Cardiac muscle cell (in vitro differentiated cells and primary cell): ENCODE measurements at regions not wholly inside any gene's neighbourhood (a gene's known extent, or its start where the extent isn't known, plus 50 kb on each side); places are given as distances from the start of the nearest gene placed in this dataset.
A peak's percentile ranks its signal among the peaks of the same experiment; 100 is the strongest.
"Not testable (repeated sequence)": the region's sequence is repeated elsewhere in the genome, so short reads cannot be mapped to it uniquely, and the experiment has no call there.

Source experiments
- DNase-seq, 2 donors: peaks; one replicate each; pipeline versions ENCODE4 v3.0.0 to v3.0.0-alpha.2; 2010 to 2017; ENCODE audit warnings: low read depth in 1 of 2, low spot score in 1 of 2
- H3K27ac ChIP-seq: fragments of 200-600 bp; sonication (generic); 2 replicates; pipeline ENCODE4 v1.5.1; 2016
- H3K27me3 ChIP-seq: fragments of 200-600 bp; sonication (generic); 2 replicates; pipeline ENCODE4 v1.6.0; 2016; ENCODE audit warnings: control low read depth
- H3K36me3 ChIP-seq: fragments of 200-600 bp; sonication (generic); 2 replicates; pipeline ENCODE4 v1.5.1; 2016; ENCODE audit warnings: control low read depth
- H3K4me1 ChIP-seq: fragments of 200-600 bp; sonication (generic); 2 replicates; pipeline ENCODE4 v1.8.1; 2017; ENCODE audit warnings: low read depth, mild to moderate bottlenecking, mixed run types
- H3K4me3 ChIP-seq: fragments of 200-600 bp; sonication (generic); 2 replicates; pipeline ENCODE4 v1.5.1; 2016; ENCODE audit warnings: mild to moderate bottlenecking
- H3K9me3 ChIP-seq: fragments of 200-600 bp; sonication (generic); 2 replicates; pipeline ENCODE4 v1.5.1; 2017; ENCODE audit warnings: low read depth, mild to moderate bottlenecking, control low read depth
- CTCF ChIP-seq: IDR thresholded peaks from 2 replicates; pipeline ENCODE4 v1.5.1; 2012; ENCODE audit warnings: low read depth, mild to moderate bottlenecking, low read length

DNA sequence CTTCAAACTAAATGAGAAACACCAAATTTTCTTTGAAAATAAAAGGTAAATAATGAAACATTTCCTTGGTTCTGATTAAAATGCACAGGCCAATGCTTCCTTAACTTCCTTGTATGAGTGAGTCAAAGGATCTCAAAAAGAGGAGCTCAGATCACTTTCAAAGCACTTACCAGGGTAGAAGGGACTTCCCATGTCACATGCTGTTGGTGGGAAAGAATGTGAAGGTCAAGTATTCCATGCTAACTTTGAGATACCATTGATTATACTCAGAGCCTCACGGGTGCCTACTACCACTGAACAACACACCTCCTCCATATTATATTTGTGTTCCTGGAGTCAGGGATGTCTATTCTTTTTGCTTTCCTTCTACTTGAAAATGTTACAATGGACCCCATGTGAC, 233.5 kb upstream of the KIAA1217 start:
- no peaks in the 10 kb centered on the region for H3K27me3 ChIP-seq
- no peak for TF ChIP-seq CTCF
- H3K4me3 ChIP-seq = no peak overlapping the region
- no peaks in the 10 kb centered on the region for H3K9me3 ChIP-seq
- H3K4me1 ChIP-seq = peaks cover 27% of the 10 kb centered on the region
- H3K36me3 ChIP-seq = no peaks in the 10 kb centered on the region
- peak overlapping the region; percentile 94 for H3K27ac ChIP-seq
- DNase-seq = peak in 1 of 2 donors; percentile 53

- Histone ChIP-seq H3K27ac (peak overlapping the region; percentile 94), H3K4me3 (no peak overlapping the region), H3K4me1 (peaks cover 33% of the 10 kb centered on the region), H3K36me3 (no peaks in the 10 kb centered on the region), H3K27me3 (no peaks in the 10 kb centered on the region), H3K9me3 (no peaks in the 10 kb centered on the region)
- TF ChIP-seq CTCF = no peak
- no peak for DNase-seq
These were observed 232.7 kb upstream of the KIAA1217 start for GRCh38 chr10:23976275-23976674.

DNA sequence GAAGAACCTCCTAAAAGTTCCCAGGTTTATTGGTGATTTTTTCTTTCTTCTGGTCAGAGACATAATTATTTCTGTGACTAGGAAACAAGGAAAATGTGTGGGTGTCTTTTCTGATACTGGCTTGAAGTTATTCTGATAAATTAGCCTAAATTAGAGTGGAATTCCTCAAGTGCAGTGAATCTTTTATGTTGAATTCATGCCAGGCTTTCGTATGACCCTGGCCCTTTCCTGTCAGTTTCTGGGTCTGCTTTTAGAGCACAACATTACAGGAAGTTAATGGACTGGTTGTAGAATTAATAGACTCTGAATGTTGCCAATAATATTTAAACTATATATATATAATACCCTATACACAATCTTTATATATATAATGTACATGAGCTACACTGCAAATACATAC, 230.6 kb upstream of the KIAA1217 start:
- Histone ChIP-seq H3K36me3 (no peaks in the 10 kb centered on the region), H3K4me3 (no peak overlapping the region), H3K9me3 (no peaks in the 10 kb centered on the region), H3K4me1 (peaks cover 33% of the 10 kb centered on the region), H3K27me3 (no peaks in the 10 kb centered on the region), H3K27ac (no peak overlapping the region)
- TF ChIP-seq CTCF = no peak
- DNase-seq = no peak

- Histone ChIP-seq H3K27me3 (no peaks in the 10 kb centered on the region), H3K4me1 (peaks cover 27% of the 10 kb centered on the region), H3K9me3 (no peaks in the 10 kb centered on the region), H3K4me3 (no peak overlapping the region), H3K36me3 (no peaks in the 10 kb centered on the region), H3K27ac (no peak overlapping the region)
- TF ChIP-seq CTCF = no peak
- peak in 1 of 2 donors; percentile 23 for DNase-seq
These were observed 228.8 kb upstream of the KIAA1217 start for GRCh38 chr10:23980094-23980493.

GRCh38 chr10:23981520-23982309, 227.2 kb upstream of the KIAA1217 start:
- H3K9me3 ChIP-seq = no peaks in the 10 kb centered on the region
- no peak overlapping the region for H3K4me3 ChIP-seq
- no peaks in the 10 kb centered on the region for H3K36me3 ChIP-seq
- H3K27me3 ChIP-seq = no peaks in the 10 kb centered on the region
- peaks cover 13% of the 10 kb centered on the region for H3K4me1 ChIP-seq
- no peak overlapping the region for H3K27ac ChIP-seq
- no peak for TF ChIP-seq CTCF
- no peak for DNase-seq

GRCh38 chr10:23984405-23984804, 224.5 kb upstream of the KIAA1217 start:
- peaks cover 13% of the 10 kb centered on the region for H3K4me1 ChIP-seq
- not testable (repeated sequence) for H3K9me3 ChIP-seq, DNase-seq, H3K36me3 ChIP-seq, H3K27me3 ChIP-seq, H3K4me3 ChIP-seq, H3K27ac ChIP-seq
